CD4-positive, alpha-beta T cell (primary cell): ENCODE measurements at regions not wholly inside any gene's neighbourhood (a gene's known extent, or its start where the extent isn't known, plus 50 kb on each side); places are given as distances from the start of the nearest gene placed in this dataset.

Experiments
- ATAC-seq: fragments of 200-7000 bp; cut with Tn5 transposase; one replicate; pipeline ENCODE4 v1.10.0; 2022; ENCODE audit warnings: mild to moderate bottlenecking; ENCODE audit not compliant: poor library complexity
- CTCF ChIA-PET: fragments of 350-600 bp; sonication (Branson Sonifier 250); formaldehyde crosslinking; loops from one replicate; lab custom pipeline; 2021; ENCODE audit warnings: antibody characterized with exemption, inconsistent platforms; lab: Charles Lee
- POLR2A ChIA-PET: fragments of 350-600 bp; sonication (Branson Sonifier 250); formaldehyde crosslinking; loops from one replicate; lab custom pipeline; 2021; ENCODE audit warnings: antibody characterized with exemption, inconsistent platforms; lab: Charles Lee
- DNase-seq, 14 experiments: peaks; one replicate each; pipeline ENCODE4 v3.0.0-alpha.2; 2013 to 2020; ENCODE audit warnings: mixed read lengths in 2 of 14
- H3K27ac ChIP-seq, 2 donors: one replicate each; pipeline versions ENCODE4 v1.5.1 to v1.7.0; 2013; ENCODE audit warnings: low read length in 2 of 2, low read depth in 1 of 2, mild to moderate bottlenecking in 1 of 2
- H3K27me3 ChIP-seq, 2 experiments: 1 replicate in 1 of 2; 2 replicates in 1 of 2; pipeline versions ENCODE4 v1.6.1 to v1.7.0; 2013; ENCODE audit warnings: low read length in 2 of 2, control low read depth in 1 of 2, mild to moderate bottlenecking in 1 of 2, moderate library complexity in 1 of 2; ENCODE audit not compliant: insufficient read depth in 2 of 2, control insufficient read depth in 1 of 2
- H3K36me3 ChIP-seq: one replicate; pipeline ENCODE4 v1.6.1; 2013; ENCODE audit warnings: low read length, control low read depth; ENCODE audit not compliant: insufficient read depth
- H3K4me1 ChIP-seq: one replicate; pipeline ENCODE4 v1.6.1; 2013; ENCODE audit warnings: low read length, control low read depth; ENCODE audit not compliant: insufficient read depth
- H3K4me3 ChIP-seq: one replicate; pipeline ENCODE4 v1.5.1; 2013; ENCODE audit warnings: mild to moderate bottlenecking, low read length, moderate library complexity
- H3K9me3 ChIP-seq, 2 experiments: 1 replicate in 1 of 2; 2 replicates in 1 of 2; pipeline versions ENCODE4 v1.6.1 to v1.7.0; 2013; ENCODE audit warnings: low read length in 2 of 2, mild to moderate bottlenecking in 2 of 2, control low read depth in 1 of 2, moderate library complexity in 1 of 2; ENCODE audit not compliant: control insufficient read depth in 1 of 2, insufficient read depth in 1 of 2
- H3K27ac Mint-ChIP-seq: one replicate; pipeline ENCODE4 v1.8.0; 2020; ENCODE audit warnings: mixed read lengths
- H3K27me3 Mint-ChIP-seq: one replicate; pipeline ENCODE4 v1.8.0; 2021; ENCODE audit warnings: mixed read lengths
- H3K36me3 Mint-ChIP-seq: one replicate; pipeline ENCODE4 v1.8.0; 2021; ENCODE audit warnings: low read depth, mixed read lengths
- H3K4me1 Mint-ChIP-seq: one replicate; pipeline ENCODE4 v1.8.0; 2021; ENCODE audit warnings: low read depth, mixed read lengths
- H3K4me3 Mint-ChIP-seq: one replicate; pipeline ENCODE4 v1.8.0; 2020; ENCODE audit warnings: mild to moderate bottlenecking, mixed read lengths
- H3K9me3 Mint-ChIP-seq: one replicate; pipeline ENCODE4 v1.8.0; 2020; ENCODE audit warnings: mixed read lengths
- CTCF ChIP-seq: fragments of 200-600 bp; IDR thresholded peaks from one replicate; pipeline ENCODE4 v1.8.0; 2022; ENCODE audit warnings: antibody characterized with exemption, mild to moderate bottlenecking
- intact Hi-C, 2 experiments: fragments of 100-400 bp; cut with DNase I in 1 of 2; cut with micrococcal nuclease in 1 of 2; formaldehyde crosslinking; loops; one replicate each; pipeline versions ENCODE4 v1.15.1 to v1.9.0; 2023 to 2025; cut with DNase I, micrococcal nuclease

- H3K4me3 ChIP-seq, result no peak overlapping the region
- ChIA-PET CTCF (no interaction called here), POLR2A (no interaction called here)
- ATAC-seq (no peak), DNase-seq (no peak)
- intact Hi-C loops, result no loop called here
- H3K4me3 Mint-ChIP-seq, result no peak overlapping the region
- H3K27me3 Mint-ChIP-seq, result no peaks in the 10 kb centered on the region
- H3K36me3 Mint-ChIP-seq, result no peaks in the 10 kb centered on the region
- H3K4me1 Mint-ChIP-seq, result no peaks in the 10 kb centered on the region
- H3K27ac Mint-ChIP-seq, result no peak overlapping the region
- no peaks in the 10 kb centered on the region for H3K36me3 ChIP-seq
- no peak for TF ChIP-seq CTCF
- no peaks in the 10 kb centered on the region for H3K9me3 ChIP-seq
- no peak overlapping the region for H3K27ac ChIP-seq
- H3K4me1 ChIP-seq, result no peaks in the 10 kb centered on the region
- no peaks in the 10 kb centered on the region for H3K27me3 ChIP-seq
- H3K9me3 Mint-ChIP-seq, result peaks cover 5% of the 10 kb centered on the region
These were observed 458.3 kb downstream of the MRPL39 start for GRCh38 chr21:25149022-25149421.

GRCh38 chr21:25139414-25139813 lies 467.9 kb downstream of the MRPL39 start:
- H3K36me3 Mint-ChIP-seq, result no peaks in the 10 kb centered on the region
- Histone ChIP-seq H3K9me3 (no peaks in the 10 kb centered on the region), H3K27ac (no peak overlapping the region), H3K27me3 (no peaks in the 10 kb centered on the region), H3K36me3 (no peaks in the 10 kb centered on the region), H3K4me1 (no peaks in the 10 kb centered on the region), H3K4me3 (no peak overlapping the region)
- intact Hi-C loops, result no loop called here
- DNase-seq (no peak), ATAC-seq (no peak)
- ChIA-PET POLR2A (no interaction called here), CTCF (no interaction called here)
- no peak for TF ChIP-seq CTCF
- no peak overlapping the region for H3K4me3 Mint-ChIP-seq
- H3K27ac Mint-ChIP-seq, result no peak overlapping the region
- no peaks in the 10 kb centered on the region for H3K27me3 Mint-ChIP-seq
- H3K9me3 Mint-ChIP-seq, result no peaks in the 10 kb centered on the region
- H3K4me1 Mint-ChIP-seq, result no peaks in the 10 kb centered on the region

- Mint-ChIP-seq H3K27me3 (no peaks in the 10 kb centered on the region), H3K36me3 (no peaks in the 10 kb centered on the region), H3K27ac (no peak overlapping the region), H3K4me1 (no peaks in the 10 kb centered on the region), H3K4me3 (no peak overlapping the region), H3K9me3 (peaks cover 4% of the 10 kb centered on the region)
- ATAC-seq (no peak), DNase-seq (no peak)
- intact Hi-C loops, result no loop called here
- Histone ChIP-seq H3K4me1 (no peaks in the 10 kb centered on the region), H3K27ac (no peak overlapping the region), H3K9me3 (no peaks in the 10 kb centered on the region), H3K4me3 (no peak overlapping the region), H3K36me3 (no peaks in the 10 kb centered on the region), H3K27me3 (no peaks in the 10 kb centered on the region)
- no peak for TF ChIP-seq CTCF
- POLR2A ChIA-PET, result no interaction called here
- CTCF ChIA-PET, result no interaction called here
These were observed 473.3 kb downstream of the MRPL39 start for GRCh38 chr21:25133939-25134338.
